SIG-M5 treated with dmso at 0.1 percent for 504 hours (cell line): ENCODE measurements at regions not wholly inside any gene's neighbourhood (a gene's known extent, or its start where the extent isn't known, plus 50 kb on each side); places are given as distances from the start of the nearest gene placed in this dataset.

Experiments used
- DNase-seq: peaks from one replicate; lab custom pipeline; 2025; ENCODE audit not compliant: unreplicated experiment; lab: John Stamatoyannopoulos, UW

- DNase-seq = no peak
Observed at GRCh38 chr4:96755569-96756484, 915.9 kb downstream of the PDHA2 start.

- no peak for DNase-seq
Observed at GRCh38 chr4:96756584-96756983, 916.7 kb downstream of the PDHA2 start.

GRCh38 chr4:96763546-96763945 lies 923.7 kb downstream of the PDHA2 start:
- no peak for DNase-seq

- no peak for DNase-seq
Observed at GRCh38 chr4:96766359-96766758, 926.5 kb downstream of the PDHA2 start.

GRCh38 chr4:96767815-96768480 lies 928.1 kb downstream of the PDHA2 start:
- DNase-seq = no peak

- no peak for DNase-seq
Observed at GRCh38 chr4:96775501-96775900, 935.6 kb downstream of the PDHA2 start.

GRCh38 chr4:96776920-96777527 lies 937.1 kb downstream of the PDHA2 start:
- DNase-seq = no peak

- no peak for DNase-seq
Observed at GRCh38 chr4:96784336-96784735, 944.4 kb downstream of the PDHA2 start.

- DNase-seq = no peak
Observed at GRCh38 chr4:96786306-96786705, 946.4 kb downstream of the PDHA2 start.

- no peak for DNase-seq
Observed at GRCh38 chr4:96787766-96788165, 947.9 kb downstream of the PDHA2 start.

- no peak for DNase-seq
Observed at GRCh38 chr4:96809563-96809962, 969.7 kb downstream of the PDHA2 start.

GRCh38 chr4:96827086-96827485 lies 987.2 kb downstream of the PDHA2 start:
- no peak for DNase-seq

GRCh38 chr4:96833831-96834230 lies 993.9 kb downstream of the PDHA2 start:
- no peak for DNase-seq

GRCh38 chr4:96835991-96836390 lies 996.1 kb downstream of the PDHA2 start:
- no peak for DNase-seq

- no peak for DNase-seq
Observed at GRCh38 chr4:96839441-96839840, 999.5 kb downstream of the PDHA2 start.

GRCh38 chr4:96841801-96842200 lies 1001.9 kb downstream of the PDHA2 start:
- DNase-seq = no peak

GRCh38 chr4:96844858-96845490 lies 1005.1 kb downstream of the PDHA2 start:
- DNase-seq = no peak

- no peak for DNase-seq
Observed at GRCh38 chr4:96845819-96846218, 1005.9 kb downstream of the PDHA2 start.

GRCh38 chr4:96874657-96875056 lies 1034.8 kb downstream of the PDHA2 start:
- DNase-seq = no peak

- no peak for DNase-seq
Observed at GRCh38 chr4:96879527-96879926, 1039.6 kb downstream of the PDHA2 start.

- no peak for DNase-seq
Observed at GRCh38 chr4:96887857-96888256, 1048.0 kb downstream of the PDHA2 start.
